ENCODE measurements at regions not wholly inside any gene's neighbourhood (a gene's known extent, or its start where the extent isn't known, plus 50 kb on each side); places are given as distances from the start of the nearest gene placed in this dataset.

- Histone ChIP-seq H3K9me3 (ENCODE audit: insufficient read depth, low read length) (no peaks in the 10 kb centered on the region), H3K27me3 (ENCODE audit: low read length) (no peaks in the 10 kb centered on the region), H3K27ac (ENCODE audit: low read depth, low read length) (no peak overlapping the region), H3K9me2 (replicated peaks; ENCODE audit: insufficient read depth, low read length) (no peaks in the 10 kb centered on the region), H3K4me3 (ENCODE audit: insufficient read depth, low read length, poor library complexity, severe bottlenecking) (no peak overlapping the region), H3F3A (ENCODE audit: insufficient read depth) (peaks cover 2% of the 10 kb centered on the region; the same call in 1 of the 2 replicates), H2AFZ (ENCODE audit: low read depth, low read length, severe bottlenecking) (no peak overlapping the region), H3K9ac (ENCODE audit: low read length) (no peak overlapping the region), H3K36me3 (ENCODE audit: low read length) (no peaks in the 10 kb centered on the region), H4K20me1 (ENCODE audit: low read depth, low read length) (no peaks in the 10 kb centered on the region), H3K79me2 (ENCODE audit: insufficient read depth, low read length) (no peaks in the 10 kb centered on the region), H3K4me2 (ENCODE audit: low read depth, low read length, poor library complexity, severe bottlenecking) (no peak overlapping the region)
- TF ChIP-seq CTCF (IDR thresholded peaks at IDR 0.05; ENCODE audit: insufficient read depth, low read length, poor library complexity, severe bottlenecking), result no peak
- TF ChIP-seq EZH2phosphoT487 (conservative IDR thresholded peaks at IDR 0.05; ENCODE audit: low read length), result no peak
These were observed 285.2 kb downstream of the SEC14L1 start for GRCh38 chr17:77425791-77426641.

GRCh38 chr17:77426676-77427386 is 286.1 kb downstream of the SEC14L1 start:
- no peaks in the 10 kb centered on the region for H3K36me3 ChIP-seq (ENCODE audit: low read length)
- peaks cover 10% of the 10 kb centered on the region for H3F3A ChIP-seq (ENCODE audit: insufficient read depth)
- H3K9me3 ChIP-seq (ENCODE audit: insufficient read depth, low read length), result no peaks in the 10 kb centered on the region
- no peak overlapping the region for H3K4me2 ChIP-seq (ENCODE audit: low read depth, low read length, poor library complexity, severe bottlenecking)
- no peak overlapping the region for H3K4me3 ChIP-seq (ENCODE audit: insufficient read depth, low read length, poor library complexity, severe bottlenecking)
- H3K79me2 ChIP-seq (ENCODE audit: insufficient read depth, low read length), result no peaks in the 10 kb centered on the region
- no peaks in the 10 kb centered on the region for H4K20me1 ChIP-seq (ENCODE audit: low read depth, low read length)
- no peak overlapping the region for H3K9ac ChIP-seq (ENCODE audit: low read length)
- no peak overlapping the region for H2AFZ ChIP-seq (ENCODE audit: low read depth, low read length, severe bottlenecking)
- TF ChIP-seq EZH2phosphoT487 (conservative IDR thresholded peaks at IDR 0.05; ENCODE audit: low read length) (no peak), CTCF (IDR thresholded peaks at IDR 0.05; ENCODE audit: insufficient read depth, low read length, poor library complexity, severe bottlenecking) (no peak)
- H3K27ac ChIP-seq (ENCODE audit: low read depth, low read length), result no peak overlapping the region
- no peaks in the 10 kb centered on the region for H3K27me3 ChIP-seq (ENCODE audit: low read length)
- H3K9me2 ChIP-seq (replicated peaks; ENCODE audit: insufficient read depth, low read length), result no peaks in the 10 kb centered on the region

GRCh38 chr17:77427391-77427991 is 286.7 kb downstream of the SEC14L1 start:
- H3K9me3 ChIP-seq (ENCODE audit: insufficient read depth, low read length), result no peaks in the 10 kb centered on the region
- no peaks in the 10 kb centered on the region for H4K20me1 ChIP-seq (ENCODE audit: low read depth, low read length)
- no peaks in the 10 kb centered on the region for H3K36me3 ChIP-seq (ENCODE audit: low read length)
- no peak overlapping the region for H2AFZ ChIP-seq (ENCODE audit: low read depth, low read length, severe bottlenecking)
- H3K9me2 ChIP-seq (replicated peaks; ENCODE audit: insufficient read depth, low read length), result no peaks in the 10 kb centered on the region
- H3K4me2 ChIP-seq (ENCODE audit: low read depth, low read length, poor library complexity, severe bottlenecking), result no peak overlapping the region
- peaks cover 16% of the 10 kb centered on the region for H3F3A ChIP-seq (ENCODE audit: insufficient read depth)
- H3K4me3 ChIP-seq (ENCODE audit: insufficient read depth, low read length, poor library complexity, severe bottlenecking), result no peak overlapping the region
- TF ChIP-seq CTCF (IDR thresholded peaks at IDR 0.05; ENCODE audit: insufficient read depth, low read length, poor library complexity, severe bottlenecking) (no peak), EZH2phosphoT487 (conservative IDR thresholded peaks at IDR 0.05; ENCODE audit: low read length) (no peak)
- no peaks in the 10 kb centered on the region for H3K27me3 ChIP-seq (ENCODE audit: low read length)
- H3K27ac ChIP-seq (ENCODE audit: low read depth, low read length), result no peak overlapping the region
- no peak overlapping the region for H3K9ac ChIP-seq (ENCODE audit: low read length)
- H3K79me2 ChIP-seq (ENCODE audit: insufficient read depth, low read length), result no peaks in the 10 kb centered on the region
